ENCODE measurements at regions not wholly inside any gene's neighbourhood (a gene's known extent, or its start where the extent isn't known, plus 50 kb on each side); places are given as distances from the start of the nearest gene placed in this dataset.

GRCh38 chrX:110440016-110440805 is 81.6 kb downstream of the RTL9 start:
- TF ChIP-seq CTCF (IDR thresholded peaks at IDR 0.05 in 4 of 5, conservative IDR thresholded peaks at IDR 0.05 in 1 of 5) (no peak), POLR2A (IDR thresholded peaks at IDR 0.05) (no peak)
